Hematopoietic multipotent progenitor cell treated with erythropoietin and hydrocortisone succinate and interleukin-3 and kit ligand, for 6 days (in vitro differentiated cells): ENCODE measurements at regions not wholly inside any gene's neighbourhood (a gene's known extent, or its start where the extent isn't known, plus 50 kb on each side); places are given as distances from the start of the nearest gene placed in this dataset.

Experiments
- DNase-seq: peaks from one replicate; pipeline ENCODE4 v3.0.0-alpha.2; 2015

DNA sequence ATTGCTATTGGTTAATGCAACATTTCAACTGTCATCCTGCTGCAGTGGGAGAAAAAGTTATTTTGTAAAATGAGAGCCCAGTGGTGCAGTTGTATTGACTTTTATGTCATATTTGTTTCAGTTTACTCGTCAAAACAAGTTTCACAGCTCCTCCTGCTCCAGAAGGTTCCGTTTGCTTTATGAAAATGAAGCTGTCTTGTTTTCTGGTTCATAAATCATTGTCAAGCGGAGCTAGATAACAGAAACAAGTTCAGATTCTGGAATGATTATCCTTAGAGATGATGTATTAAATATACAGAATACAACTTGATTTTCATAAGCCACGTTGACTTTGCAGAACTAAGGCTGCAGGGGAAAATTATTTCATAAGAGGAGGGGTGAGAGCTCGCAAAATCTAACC lies 970.5 kb upstream of the NR2F2 start:
- DNase-seq: no peak

DNA sequence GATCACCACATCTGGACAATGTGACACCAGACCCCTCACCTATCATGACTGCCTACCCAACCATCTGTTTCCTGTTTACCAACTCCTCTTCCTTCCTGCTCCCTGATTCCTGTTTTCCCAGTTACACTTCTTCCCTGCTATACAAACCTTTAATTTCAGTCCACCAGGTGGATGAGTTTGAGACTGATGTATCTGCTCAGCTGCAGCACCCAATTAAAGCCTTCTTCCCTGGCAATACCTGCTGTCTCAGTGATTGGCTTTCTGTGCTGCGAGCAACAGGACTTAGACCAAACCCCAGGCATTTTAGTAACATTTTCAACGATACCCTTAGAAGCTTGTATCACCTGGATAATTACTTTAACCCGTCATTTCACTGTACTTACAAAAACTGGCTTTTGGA lies 968.2 kb upstream of the NR2F2 start:
- no peak for DNase-seq

DNA sequence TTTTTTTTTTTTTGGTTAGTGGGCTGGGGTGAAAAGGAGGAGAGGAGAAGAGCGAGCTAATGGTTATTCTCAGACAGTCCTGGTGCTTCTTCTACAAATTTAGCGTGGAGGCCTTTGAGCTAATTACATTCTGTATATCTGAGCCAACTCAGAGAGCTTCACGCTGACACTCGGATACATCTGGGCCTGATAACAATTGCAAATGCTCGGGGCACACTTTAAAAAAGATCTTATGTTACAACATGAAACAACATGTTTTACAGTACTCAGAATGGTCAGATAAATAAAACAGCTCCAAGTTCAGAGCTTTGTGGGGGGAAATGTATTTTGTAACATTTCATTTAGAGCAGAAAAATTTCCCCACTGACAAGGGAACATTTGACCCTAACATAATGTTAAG lies 966.9 kb upstream of the NR2F2 start:
- DNase-seq: no peak

DNA sequence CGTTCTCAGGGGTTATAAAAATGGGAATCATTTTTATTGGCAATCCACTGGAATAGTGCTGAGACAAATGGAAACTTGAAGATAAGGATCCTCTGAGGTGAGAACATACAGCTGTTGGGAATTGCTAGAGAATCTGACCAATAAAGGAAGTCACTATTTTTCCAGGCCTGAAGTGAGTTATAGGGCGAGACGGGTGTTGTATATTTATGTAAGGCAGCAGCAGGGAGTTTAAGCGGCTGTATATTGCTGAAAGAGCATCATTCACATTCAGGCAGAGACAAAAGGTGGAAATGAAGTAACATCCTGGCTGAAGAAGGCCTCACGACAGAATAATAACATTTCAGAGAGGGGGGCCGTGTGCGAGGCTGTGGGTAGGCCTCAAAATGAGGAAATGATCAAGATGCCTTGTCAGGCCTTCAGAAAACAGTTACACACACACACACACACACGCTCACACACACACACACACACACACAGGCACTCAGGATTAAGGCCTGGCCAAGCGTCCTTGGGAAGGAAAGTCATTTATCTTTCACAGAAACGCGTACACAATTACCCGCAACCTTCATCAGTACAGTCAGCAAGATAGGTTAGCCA lies 964.9 kb upstream of the NR2F2 start:
- DNase-seq: peak; percentile 21

DNA sequence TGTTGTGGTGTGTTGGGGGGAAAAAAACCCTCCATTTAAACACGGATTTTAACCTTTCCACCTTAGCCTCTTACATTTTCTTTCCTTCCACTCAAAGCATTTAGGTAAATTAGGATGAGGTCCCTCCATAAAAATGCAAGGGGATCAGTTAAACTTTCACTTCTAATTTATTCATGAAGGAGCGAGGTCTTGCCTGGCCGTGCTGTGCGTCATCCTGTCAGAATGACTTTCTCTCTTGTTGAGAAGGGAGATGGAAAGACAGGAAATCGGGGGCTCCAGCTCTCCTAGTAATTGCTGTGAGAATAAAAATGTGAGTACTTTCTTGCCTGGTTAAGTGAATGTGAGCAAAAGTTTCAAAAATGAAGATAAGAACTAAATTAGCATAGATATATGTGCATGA lies 962.3 kb upstream of the NR2F2 start:
- DNase-seq: no peak

DNA sequence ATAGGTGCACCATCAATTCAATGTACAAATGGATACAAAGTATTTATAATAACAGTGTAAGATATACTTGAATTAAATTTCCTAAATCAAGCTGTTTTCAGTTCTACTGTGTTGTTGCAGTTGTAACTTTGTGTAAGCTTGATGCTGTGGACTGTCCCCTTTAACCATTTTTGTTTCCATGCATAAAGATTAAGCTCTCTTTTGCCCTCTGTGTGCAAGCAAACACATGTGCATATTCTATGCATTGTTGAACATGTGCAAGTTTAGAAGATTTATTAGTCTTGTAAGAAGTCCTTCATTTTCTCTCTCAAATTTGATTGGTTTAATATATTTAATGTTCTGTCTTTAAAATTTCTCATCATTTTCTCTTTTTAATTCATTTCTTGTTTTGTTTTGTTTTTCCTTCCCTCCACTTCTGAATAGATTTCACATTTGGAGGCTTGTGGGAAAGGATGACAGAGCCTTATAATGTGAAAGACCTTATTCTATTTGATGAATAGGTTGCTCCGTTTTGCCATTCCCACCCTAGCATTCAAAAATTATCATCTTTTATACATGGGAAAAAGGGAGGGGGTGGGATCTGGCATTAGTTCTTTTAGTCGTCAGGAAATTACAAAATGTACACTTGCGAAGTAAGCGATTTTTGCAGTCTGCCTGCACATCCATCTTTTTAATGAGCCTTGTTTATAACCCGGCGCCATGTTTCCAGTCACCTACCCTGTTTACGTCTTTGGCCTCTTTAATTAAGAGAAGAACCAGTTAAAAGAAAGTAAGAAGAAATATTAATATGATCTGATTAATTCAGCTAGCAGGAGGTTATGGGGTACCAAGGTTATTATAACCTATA lies 961.5 kb upstream of the NR2F2 start:
- no peak for DNase-seq

DNA sequence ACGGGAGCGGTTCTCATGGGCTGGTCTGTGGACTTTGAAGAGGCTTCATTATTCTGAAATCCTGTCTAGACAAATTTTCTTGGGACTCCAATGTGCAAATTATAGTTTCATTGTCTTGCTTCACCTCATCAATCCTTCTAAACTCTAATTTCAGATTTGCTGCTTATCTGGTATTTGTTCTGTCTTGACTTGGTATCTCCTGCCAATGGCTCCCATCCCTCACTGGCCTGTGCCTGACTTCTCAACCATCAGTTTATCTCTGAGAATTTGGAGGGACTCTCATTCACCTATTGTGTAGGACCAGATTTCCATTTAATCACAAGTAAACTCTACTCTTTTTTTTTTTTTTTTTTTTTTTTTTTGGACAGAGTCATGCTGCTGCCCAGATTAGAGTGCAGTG lies 960.2 kb upstream of the NR2F2 start:
- no peak for DNase-seq

DNA sequence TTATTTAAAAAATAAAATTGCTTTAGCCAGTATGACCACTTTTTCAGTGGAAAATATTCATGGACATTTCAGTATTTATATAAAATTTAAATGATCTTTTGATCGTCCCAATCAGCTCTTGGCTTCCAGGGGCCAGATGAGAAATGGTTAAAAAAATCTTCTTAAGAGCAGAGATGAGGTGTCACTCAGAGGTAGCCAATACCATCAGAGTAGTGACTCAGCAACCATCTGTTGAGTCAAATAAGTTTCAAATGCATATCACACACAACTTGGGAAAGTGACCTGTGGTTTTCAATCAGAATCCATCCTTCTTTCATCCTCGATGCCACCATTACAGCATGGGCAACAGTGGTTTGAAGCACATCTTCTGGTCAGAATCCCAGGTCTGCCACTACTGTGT lies 958.8 kb upstream of the NR2F2 start:
- DNase-seq: no peak

DNA sequence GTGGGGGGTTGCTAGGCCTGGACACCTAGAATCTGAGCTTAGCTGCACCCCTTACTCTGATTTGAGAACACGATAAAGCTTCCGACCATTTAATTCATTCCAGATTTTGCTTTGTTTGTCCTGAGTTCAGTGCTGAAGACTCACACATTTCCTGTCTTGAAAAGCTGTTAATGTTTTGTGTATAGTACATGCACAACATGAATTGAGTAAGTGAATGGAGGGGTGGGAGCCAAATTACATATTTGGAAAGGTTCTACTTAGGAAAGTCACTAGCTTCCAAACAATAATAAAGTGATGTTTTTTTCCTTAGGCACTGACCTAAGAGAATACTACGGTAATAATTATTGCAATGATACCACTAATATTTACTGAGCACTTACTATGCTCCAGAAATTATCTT lies 955.2 kb upstream of the NR2F2 start:
- no peak for DNase-seq

DNA sequence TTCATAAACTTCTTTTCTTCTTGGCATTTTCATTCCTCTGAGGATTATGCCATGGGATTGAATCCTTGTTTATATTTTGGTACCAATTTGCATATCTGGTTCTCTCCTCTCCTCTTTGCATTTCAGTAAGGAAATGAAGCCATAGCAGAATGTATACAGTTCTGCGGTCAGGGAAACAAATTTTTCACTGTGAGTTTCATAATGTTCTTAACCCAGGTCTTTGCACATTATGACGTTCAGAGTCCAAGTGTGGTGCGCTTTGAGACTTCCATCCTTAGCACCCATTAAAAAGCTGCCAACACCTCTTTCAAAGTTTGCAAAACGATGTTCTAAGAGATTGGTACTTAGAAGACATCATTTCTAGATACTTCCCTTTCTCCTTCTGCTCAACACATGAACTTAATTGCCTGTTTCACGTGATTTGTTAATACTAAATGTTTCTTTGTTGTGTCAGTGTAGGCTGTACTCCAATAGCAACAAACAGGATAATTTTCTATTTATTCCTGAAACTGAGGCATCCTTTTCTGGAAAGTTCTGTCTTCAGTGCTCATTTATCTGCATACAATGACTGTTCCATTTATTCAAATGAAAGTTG lies 953.1 kb upstream of the NR2F2 start:
- no peak for DNase-seq

DNA sequence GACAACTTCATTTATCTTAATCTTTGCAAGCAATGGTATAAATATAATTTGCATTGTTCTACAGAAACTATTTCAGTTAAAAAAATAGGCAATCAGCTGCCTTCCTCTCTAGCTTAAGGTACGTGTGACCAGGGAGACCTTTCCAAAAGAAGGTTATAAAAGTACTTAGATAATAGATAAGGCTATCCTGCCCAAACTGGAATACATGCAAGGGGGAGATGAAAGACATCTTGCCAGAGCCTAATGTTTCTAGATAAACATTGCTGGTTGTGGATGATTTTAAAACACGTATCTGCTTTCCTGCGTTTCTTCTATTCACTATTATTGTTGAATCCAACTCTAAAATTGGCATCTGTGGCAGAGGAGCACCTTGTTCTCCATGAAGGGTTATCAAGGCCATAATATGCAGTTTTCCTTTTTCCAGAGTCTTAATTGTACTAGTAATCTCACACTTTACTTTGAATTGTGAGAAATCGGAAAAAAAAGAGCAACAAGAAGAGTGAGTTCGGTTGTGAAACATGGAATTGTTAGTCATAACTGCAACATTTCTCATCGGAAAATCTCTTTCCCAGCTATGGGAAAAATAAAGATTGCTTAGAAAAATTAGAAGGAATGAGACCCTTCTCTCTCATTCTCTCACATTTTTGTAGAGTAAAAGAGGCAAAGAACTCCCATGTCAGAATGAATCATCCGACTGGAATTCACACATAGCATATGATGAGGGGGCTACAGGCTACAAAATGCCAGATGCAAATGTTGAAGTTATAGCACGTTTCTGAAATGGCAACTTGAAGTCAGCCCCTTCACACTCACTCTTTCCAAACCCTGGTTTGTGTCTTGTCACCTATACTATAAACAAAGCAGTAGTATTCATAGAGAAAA lies 936.1 kb upstream of the NR2F2 start:
- DNase-seq: no peak

DNA sequence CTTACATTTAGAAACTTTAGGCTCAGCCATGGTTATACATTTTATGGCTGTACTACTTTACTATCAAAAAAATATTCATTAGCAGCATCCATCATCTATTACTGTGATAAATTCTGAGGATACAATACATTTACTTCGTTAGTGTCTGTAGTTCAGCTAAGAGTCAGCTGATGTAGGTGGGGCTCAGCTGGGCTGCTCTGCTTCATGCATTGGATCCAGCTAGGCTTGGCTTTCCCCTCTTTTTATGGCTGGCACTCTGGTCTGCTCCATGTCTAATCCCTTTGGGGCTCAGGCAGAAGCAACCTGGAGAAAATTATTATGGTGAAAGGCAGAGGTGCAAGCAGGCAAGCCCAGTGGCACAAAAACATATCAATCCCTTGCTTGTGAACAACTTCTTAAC lies 930.1 kb upstream of the NR2F2 start:
- DNase-seq: no peak

DNA sequence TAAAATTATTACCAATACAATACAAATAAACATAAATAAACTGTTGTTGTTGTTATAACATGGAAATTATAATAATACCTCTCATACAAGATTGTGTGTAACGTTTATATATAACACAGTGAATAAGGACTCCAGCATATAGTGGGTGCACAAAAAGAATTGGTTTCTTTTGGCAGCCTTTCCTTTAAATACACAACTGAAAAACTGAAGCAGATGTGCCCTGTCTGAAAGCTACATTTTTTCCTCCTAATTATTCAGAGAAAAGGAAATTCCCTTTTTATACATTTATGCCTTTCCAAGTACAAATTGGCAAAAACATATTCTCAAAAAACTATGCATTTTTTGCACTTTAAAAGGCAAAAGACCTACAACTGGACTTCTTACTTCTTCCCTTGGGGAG lies 928.9 kb upstream of the NR2F2 start:
- no peak for DNase-seq

DNA sequence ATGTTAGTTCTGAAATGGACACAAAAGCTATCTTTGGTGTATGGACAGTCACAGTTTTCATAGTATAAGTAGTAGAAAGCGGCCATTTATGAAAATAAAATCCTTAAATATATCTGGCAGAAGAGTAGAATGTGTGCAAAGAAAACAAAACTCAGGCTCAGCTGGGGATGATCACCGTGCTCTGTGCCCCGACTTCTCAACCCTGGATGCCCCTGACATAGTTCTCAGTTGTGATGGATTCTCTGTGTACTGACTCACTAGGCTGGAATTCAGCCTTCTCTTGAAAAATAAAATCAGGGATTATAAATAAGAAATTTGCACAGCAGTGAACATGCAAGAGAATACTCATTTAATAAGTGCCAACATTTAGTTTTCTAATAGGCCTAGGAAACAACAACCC lies 925.1 kb upstream of the NR2F2 start:
- DNase-seq: no peak

DNA sequence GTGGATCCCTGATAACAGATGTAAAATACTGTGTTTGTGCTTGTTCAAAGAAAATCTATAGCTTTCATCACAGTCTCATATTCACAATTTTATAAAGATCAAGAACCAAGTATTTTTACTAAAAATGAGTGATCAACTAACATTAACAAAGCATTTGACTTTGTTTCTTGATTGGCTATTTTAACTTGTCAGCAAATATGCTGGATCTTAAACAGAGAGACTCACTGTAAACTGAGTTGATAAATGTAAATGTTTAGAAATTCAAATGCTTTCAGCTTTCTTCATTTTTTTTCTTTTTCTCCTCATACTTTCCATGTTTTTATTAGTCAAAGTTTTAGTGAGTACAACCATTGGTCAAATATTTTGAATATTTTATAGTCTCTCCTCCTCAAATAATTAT lies 923.0 kb upstream of the NR2F2 start:
- DNase-seq: no peak

DNA sequence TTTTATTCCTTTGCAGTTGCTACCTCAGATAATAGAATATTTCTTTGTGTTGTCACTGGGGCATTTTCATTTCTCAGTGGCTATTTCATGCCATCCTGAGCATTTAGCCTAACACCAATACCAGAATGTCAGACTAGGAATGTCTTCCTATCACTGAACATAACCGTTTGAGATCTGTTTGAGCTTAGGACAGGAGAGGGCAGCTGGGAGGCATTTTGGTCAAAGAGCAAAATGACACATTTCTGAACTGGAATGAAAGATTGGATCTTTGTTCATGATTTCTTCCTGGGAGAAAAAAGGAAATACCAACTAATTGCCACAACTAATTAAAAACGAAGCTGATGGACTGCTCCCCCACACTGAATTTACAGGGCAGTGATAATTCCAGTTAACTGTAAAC lies 921.3 kb upstream of the NR2F2 start:
- DNase-seq: no peak

DNA sequence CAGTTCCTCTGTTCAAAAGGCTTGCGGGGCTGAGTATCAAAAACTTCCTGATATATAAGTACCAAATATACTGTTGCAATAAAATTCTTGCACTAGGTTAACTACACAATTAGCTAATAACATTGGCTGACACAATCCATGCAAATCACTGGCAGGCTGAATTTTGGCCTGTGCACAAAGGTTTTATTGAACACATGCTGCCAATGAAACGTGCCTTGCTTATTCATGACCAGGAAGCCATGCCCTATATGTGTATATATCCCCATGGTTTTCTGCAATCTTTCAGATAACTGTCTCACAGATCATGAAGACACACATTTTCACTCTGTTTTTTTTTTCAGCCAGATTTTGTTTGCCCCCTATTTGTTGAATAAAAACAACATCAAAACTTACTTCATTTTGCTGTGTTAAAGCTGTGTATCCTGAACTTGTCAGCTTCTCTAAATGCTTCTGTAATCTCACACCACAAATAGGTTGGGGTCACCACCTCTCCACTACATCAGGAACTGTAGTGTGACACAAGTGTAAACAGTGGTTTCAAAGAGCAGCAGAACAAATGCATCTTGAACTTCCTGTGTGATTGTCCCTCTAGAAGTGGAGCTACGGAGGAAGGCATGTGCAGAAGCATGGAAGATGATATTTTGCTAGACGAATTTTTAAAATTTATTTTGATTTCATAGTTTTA lies 920.7 kb upstream of the NR2F2 start:
- DNase-seq: no peak

DNA sequence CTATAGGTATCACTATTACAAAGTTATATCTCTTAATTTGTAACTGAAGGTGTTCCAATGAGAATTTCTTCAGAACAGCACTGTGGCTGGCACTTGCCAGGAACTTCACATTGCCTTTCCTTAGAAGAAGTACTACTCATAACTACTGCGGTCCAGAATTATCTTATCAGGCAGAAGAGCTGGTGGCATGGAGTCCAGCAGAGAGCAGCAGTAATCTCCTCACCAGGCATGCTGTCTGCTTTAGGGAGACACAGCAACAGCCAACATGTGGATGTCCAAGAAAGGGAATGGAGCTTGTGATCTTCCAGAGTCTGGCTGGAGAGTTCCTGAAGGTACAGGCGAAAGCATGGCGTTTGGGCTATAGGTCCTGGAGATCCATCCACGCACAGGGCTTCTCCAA lies 919.7 kb upstream of the NR2F2 start:
- no peak for DNase-seq

DNA sequence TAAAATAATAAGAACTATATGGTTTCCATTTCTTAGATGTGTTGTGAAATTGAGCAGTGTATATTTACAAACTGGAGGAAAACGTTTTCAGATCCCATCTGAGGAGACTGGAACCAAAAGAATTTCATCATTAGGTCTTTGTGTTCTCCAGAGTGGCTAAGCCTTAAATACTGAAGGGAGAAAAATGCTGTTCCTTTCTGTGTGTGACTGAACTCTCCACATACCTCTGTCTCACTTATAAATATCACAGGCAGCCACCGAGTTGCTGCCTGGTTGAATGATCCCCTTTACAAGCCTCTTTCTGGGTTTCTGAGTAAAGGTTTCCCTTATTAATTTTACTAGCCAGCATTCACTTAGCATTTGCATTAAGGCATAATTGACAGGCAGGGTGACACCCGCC lies 913.9 kb upstream of the NR2F2 start:
- no peak for DNase-seq

DNA sequence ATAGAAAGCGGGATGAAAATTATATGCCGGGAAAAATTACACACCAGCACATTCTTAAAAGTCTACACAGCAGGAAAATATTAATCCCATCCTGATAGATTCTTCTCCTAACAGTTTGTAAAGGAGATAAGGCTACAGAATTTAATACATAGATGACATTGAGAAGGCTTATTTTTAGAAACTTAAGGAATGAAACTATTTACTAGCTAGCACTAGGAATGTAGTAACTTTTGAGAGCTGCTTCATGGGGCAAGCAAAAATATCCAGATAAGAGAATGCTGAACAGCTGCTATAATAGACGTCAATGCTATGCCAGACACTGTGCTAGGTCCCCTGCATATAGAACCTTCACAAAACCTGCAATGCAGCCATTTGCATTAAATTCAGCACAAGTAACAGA lies 912.7 kb upstream of the NR2F2 start:
- no peak for DNase-seq

DNA sequence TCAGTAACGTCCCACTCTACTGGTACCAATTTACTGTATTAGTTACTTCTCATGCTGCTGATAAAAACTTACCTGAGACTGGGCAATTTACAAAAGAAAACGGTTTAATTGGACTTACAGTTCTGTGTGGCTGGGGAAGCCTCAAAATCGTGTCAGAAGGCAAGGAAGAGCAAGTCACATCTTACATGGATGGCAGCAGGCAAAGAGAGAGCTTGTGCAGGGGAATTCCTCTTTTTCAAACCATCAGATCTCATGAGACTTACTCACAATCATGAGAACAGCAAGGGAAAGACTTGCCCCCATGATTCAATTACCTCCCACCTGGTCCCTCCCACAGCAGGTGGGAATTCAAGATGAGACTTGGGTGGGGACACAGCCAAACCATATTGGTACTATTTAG lies 908.2 kb upstream of the NR2F2 start:
- DNase-seq: no peak

DNA sequence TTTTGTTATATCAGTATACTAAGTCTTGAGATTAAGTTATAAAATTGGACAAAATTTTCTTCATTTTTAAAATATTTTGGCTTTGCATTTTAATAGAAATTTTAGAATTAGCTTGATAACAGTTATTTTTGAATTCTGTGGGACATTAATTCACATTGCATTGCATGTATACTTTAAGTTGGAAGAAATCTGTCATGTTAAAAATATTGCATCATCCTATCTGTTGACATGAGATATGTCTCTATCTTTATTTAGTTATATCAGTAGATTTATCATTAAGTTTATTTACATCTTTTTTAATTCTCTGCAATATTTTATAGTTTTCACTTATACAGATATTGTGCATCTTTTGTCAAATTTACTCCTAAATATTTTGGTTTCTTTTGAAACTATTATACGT lies 904.6 kb upstream of the NR2F2 start:
- DNase-seq: no peak

DNA sequence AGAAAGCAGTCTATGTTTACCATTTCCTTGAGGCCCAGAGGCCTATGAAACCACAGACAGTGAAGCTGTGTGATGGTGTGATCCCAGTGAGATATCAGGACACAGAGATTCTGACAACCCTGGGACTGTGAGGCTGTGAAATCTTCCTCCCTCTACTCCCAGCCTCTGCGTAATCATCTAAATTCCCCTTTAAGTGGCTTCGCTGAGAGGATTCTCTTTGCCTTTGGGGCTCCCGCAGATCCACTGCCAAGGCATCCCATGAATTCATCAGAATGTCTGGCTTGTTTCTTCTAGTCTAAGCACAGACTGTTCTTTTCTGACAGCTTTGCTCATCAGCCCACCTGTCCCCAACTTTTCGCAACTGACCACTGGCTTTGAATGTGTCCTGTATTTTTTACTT lies 901.2 kb upstream of the NR2F2 start:
- no peak for DNase-seq
